Endodermal cell (in vitro differentiated cells): ENCODE measurements at regions not wholly inside any gene's neighbourhood (a gene's known extent, or its start where the extent isn't known, plus 50 kb on each side); places are given as distances from the start of the nearest gene placed in this dataset.

Experiments
- DNase-seq: peaks from one replicate; pipeline ENCODE4 v3.0.0-alpha.2; 2017
- H3K27ac ChIP-seq: 2 replicates; pipeline ENCODE4 v1.5.1; 2013; ENCODE audit warnings: mild to moderate bottlenecking, low read depth, low read length, moderate library complexity
- H3K27me3 ChIP-seq: 2 replicates; pipeline ENCODE4 v1.6.1; 2013; ENCODE audit warnings: mild to moderate bottlenecking, low read length, moderate library complexity; ENCODE audit not compliant: insufficient read depth, control insufficient read depth, poor library complexity, severe bottlenecking
- H3K36me3 ChIP-seq: 2 replicates; pipeline ENCODE4 v1.7.0; 2013; ENCODE audit warnings: mild to moderate bottlenecking, low read length, moderate library complexity; ENCODE audit not compliant: control insufficient read depth, insufficient read depth
- H3K4me1 ChIP-seq: one replicate; pipeline ENCODE4 v1.7.0; 2013; ENCODE audit warnings: low read length; ENCODE audit not compliant: control insufficient read depth, insufficient read depth
- H3K4me3 ChIP-seq: 2 replicates; pipeline ENCODE4 v1.5.1; 2013; ENCODE audit warnings: mild to moderate bottlenecking, low read length, moderate library complexity
- H3K9ac ChIP-seq: 2 replicates; pipeline ENCODE4 v1.6.1; 2013; ENCODE audit warnings: mild to moderate bottlenecking, low read length, moderate library complexity; ENCODE audit not compliant: poor library complexity, severe bottlenecking; ENCODE audit errors: extremely low read depth
- H3K9me3 ChIP-seq: 2 replicates; pipeline ENCODE4 v1.6.1; 2013; ENCODE audit warnings: mild to moderate bottlenecking, low read length, moderate library complexity; ENCODE audit not compliant: control insufficient read depth
- H3K27ac Mint-ChIP-seq: 2 replicates; pipeline ENCODE4 v1.8.0; 2020; ENCODE audit warnings: mixed read lengths
- H3K27me3 Mint-ChIP-seq: 2 replicates; pipeline ENCODE4 v1.8.0; 2021; ENCODE audit warnings: mild to moderate bottlenecking, mixed read lengths; ENCODE audit not compliant: insufficient read depth
- H3K36me3 Mint-ChIP-seq: 2 replicates; pipeline ENCODE4 v1.8.0; 2020; ENCODE audit warnings: low read depth, mixed read lengths
- H3K4me1 Mint-ChIP-seq: 2 replicates; pipeline ENCODE4 v1.8.0; 2020; ENCODE audit warnings: mixed read lengths
- H3K4me3 Mint-ChIP-seq: 2 replicates; pipeline ENCODE4 v1.8.0; 2020; ENCODE audit warnings: mild to moderate bottlenecking, moderate library complexity, mixed read lengths
- H3K9me3 Mint-ChIP-seq: 2 replicates; pipeline ENCODE4 v1.8.0; 2020; ENCODE audit warnings: mild to moderate bottlenecking, mixed read lengths
- WGBS, 2 experiments: methylation state at CpG; one replicate each; pipeline versions ENCODE4 v1.1.5 to v1.1.7; 2013; ENCODE audit warnings: missing lambda C conversion rate in 2 of 2, mixed read lengths in 1 of 2; ENCODE audit not compliant: insufficient coverage in 1 of 2, insufficient read length in 1 of 2; 5-methylcytosine and 5-hydroxymethylcytosine counted together
- TF ChIP-seq, protein P1 (sequence below): fragments of 200-600 bp; sonication (generic); conservative IDR thresholded peaks from 2 replicates; pipeline ENCODE4 v1.5.0; 2021; ENCODE audit warnings: antibody characterized with exemption, mild to moderate bottlenecking

DNA sequence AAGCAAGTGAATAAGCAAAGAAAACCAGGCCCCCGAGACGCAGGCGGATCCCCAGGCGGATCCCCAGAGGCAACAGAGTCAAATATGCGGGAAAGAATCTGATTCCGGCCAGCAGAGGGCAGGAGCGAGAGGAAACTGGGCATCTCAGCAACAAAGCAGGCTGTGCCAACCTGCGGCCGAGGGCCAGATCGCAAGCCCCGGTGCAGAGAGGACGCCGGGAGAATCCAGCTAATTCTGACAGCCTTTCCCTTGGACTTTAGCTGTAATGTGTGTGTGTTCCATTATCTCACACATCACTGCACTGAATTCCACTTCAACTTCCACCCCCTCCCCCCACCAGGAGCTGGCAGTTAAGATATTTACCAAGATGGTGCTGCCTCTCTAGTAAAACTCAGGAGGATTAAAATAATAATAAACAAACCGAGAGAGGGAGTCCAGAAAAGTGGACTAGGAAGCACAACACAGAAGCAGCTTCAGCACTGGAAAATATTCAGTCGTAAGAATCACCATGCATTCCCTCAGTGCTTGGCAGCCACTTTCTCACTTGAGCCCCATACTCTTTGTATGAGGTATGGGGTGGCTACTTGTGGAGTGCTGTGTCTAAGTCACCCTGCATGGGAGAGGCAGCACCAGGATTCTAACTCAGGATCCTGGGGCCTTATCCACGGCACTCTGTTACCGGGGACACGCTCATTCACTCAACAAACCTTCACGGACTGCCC is 66.2 kb upstream of the SNX9 start:
- no peak overlapping the region for H3K4me3 Mint-ChIP-seq
- TF ChIP-seq, protein P1, sequence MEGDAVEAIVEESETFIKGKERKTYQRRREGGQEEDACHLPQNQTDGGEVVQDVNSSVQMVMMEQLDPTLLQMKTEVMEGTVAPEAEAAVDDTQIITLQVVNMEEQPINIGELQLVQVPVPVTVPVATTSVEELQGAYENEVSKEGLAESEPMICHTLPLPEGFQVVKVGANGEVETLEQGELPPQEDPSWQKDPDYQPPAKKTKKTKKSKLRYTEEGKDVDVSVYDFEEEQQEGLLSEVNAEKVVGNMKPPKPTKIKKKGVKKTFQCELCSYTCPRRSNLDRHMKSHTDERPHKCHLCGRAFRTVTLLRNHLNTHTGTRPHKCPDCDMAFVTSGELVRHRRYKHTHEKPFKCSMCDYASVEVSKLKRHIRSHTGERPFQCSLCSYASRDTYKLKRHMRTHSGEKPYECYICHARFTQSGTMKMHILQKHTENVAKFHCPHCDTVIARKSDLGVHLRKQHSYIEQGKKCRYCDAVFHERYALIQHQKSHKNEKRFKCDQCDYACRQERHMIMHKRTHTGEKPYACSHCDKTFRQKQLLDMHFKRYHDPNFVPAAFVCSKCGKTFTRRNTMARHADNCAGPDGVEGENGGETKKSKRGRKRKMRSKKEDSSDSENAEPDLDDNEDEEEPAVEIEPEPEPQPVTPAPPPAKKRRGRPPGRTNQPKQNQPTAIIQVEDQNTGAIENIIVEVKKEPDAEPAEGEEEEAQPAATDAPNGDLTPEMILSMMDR, result peak; percentile 95
- Histone ChIP-seq H3K4me1 (no peaks in the 10 kb centered on the region), H3K4me3 (no peak overlapping the region), H3K27me3 (no peaks in the 10 kb centered on the region), H3K9me3 (peaks cover 25% of the 10 kb centered on the region), H3K36me3 (no peaks in the 10 kb centered on the region), H3K9ac (no peak overlapping the region), H3K27ac (no peak overlapping the region)
- peaks cover 26% of the 10 kb centered on the region for H3K9me3 Mint-ChIP-seq
- H3K27ac Mint-ChIP-seq, result no peak overlapping the region
- 52 to 76% methylated on average over 10 to 19 of the region's 19 CpGs for WGBS, 2 experiments
- DNase-seq, result peak; percentile 96
- peaks cover 14% of the 10 kb centered on the region for H3K27me3 Mint-ChIP-seq
- no peaks in the 10 kb centered on the region for H3K36me3 Mint-ChIP-seq
- peaks cover 26% of the 10 kb centered on the region for H3K4me1 Mint-ChIP-seq

DNA sequence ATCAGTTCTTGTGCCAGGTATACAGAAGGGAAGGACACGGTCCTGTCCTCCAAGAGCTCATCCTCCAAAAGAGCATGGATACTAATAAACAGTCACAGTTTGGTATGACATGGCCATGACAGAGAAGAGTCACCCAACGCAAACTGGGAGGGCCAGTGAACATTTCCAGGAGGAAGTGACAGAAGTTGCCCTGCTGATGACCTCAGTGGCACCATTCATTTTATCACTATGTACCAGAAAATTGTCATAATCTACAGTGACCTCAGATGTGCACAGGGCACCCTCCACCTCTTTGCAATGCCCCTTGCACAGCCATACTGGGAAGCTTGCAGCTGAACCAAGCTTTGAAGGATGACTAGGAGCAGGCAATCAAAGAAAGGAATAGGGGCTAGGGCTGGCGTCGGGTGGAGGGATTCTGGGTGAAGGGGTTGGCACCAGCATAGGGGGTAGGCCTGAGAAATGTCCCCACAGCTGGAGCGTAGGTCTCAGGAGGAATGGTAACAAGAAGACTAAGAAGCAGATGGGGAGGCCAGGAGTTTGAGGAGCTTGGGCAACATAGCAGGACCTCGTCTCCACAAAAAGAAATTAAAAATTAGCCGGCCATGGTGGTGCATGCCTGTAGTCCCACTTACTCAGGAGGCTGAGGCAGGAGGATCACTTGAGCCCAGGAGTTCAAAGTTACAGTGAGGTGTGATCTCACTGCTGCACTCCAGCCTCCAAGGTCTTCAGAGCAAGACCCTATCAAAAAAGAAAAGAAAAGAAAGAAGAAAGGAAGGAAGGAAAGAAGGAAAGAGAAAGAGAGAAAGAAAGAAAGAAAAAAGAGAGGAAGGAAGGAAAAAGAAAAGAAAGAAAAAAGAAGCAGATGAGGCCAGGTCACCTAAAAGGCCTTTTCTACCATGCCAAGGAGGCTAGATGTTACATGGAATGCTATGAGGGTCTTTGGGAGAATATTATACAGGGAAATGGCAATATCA is 65.3 kb upstream of the SNX9 start:
- Mint-ChIP-seq H3K36me3 (no peaks in the 10 kb centered on the region), H3K27ac (no peak overlapping the region), H3K9me3 (peaks cover 18% of the 10 kb centered on the region), H3K27me3 (peaks cover 14% of the 10 kb centered on the region), H3K4me1 (peaks cover 26% of the 10 kb centered on the region), H3K4me3 (no peak overlapping the region)
- Histone ChIP-seq H3K4me3 (no peak overlapping the region), H3K4me1 (no peaks in the 10 kb centered on the region), H3K9me3 (peaks cover 16% of the 10 kb centered on the region), H3K27ac (no peak overlapping the region), H3K27me3 (no peaks in the 10 kb centered on the region), H3K36me3 (no peaks in the 10 kb centered on the region), H3K9ac (no peak overlapping the region)
- 93 to 94% methylated on average over 7 of the region's 7 CpGs for WGBS, 2 experiments
- DNase-seq, result peak; percentile 13
- TF ChIP-seq, protein P1, result no peak

DNA sequence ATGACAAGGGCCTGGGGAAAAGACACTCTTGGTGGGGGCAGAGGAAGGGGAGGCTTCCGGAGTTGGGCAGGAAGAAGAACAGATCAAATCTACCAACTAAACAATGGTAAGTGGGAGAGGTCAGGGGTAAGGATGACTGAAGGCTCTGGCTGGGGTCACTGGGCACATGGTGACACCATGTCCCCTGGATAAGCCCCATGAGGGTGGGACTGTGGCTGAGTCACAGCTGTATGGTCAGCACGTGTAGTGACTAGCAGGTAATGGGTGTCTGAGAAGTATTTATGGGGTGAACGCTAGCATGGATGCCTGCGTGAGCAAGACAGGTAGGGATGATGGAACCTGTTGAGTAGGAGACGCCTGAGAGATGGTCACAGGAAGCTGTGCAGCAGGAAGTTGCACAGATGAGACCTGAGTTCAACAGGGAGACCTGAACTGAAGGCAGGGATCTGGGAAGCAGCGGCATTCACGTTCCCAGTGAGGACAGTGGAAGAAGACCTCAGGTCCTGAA is 64.5 kb upstream of the SNX9 start:
- Histone ChIP-seq H3K27ac (no peak overlapping the region), H3K36me3 (no peaks in the 10 kb centered on the region), H3K4me1 (peaks cover 4% of the 10 kb centered on the region), H3K9ac (no peak overlapping the region), H3K27me3 (no peaks in the 10 kb centered on the region), H3K4me3 (no peak overlapping the region), H3K9me3 (peaks cover 8% of the 10 kb centered on the region)
- 92 to 93% methylated on average over 6 to 7 of the region's 7 CpGs for WGBS, 2 experiments
- Mint-ChIP-seq H3K4me1 (peaks cover 31% of the 10 kb centered on the region), H3K4me3 (no peak overlapping the region), H3K9me3 (peaks cover 10% of the 10 kb centered on the region), H3K36me3 (no peaks in the 10 kb centered on the region), H3K27me3 (peaks cover 11% of the 10 kb centered on the region), H3K27ac (peak overlapping the region; percentile 30)
- TF ChIP-seq, protein P1, result no peak
- peak; percentile 36 for DNase-seq
